ENCODE measurements at regions not wholly inside any gene's neighbourhood (a gene's known extent, or its start where the extent isn't known, plus 50 kb on each side); places are given as distances from the start of the nearest gene placed in this dataset.

- Histone ChIP-seq H3K4me1 (ENCODE audit: control insufficient read depth, insufficient read depth, low read length) (no peaks in the 10 kb centered on the region), H3K4me3 (ENCODE audit: low read depth, low read length) (no peak overlapping the region), H3K36me3 (ENCODE audit: control insufficient read depth in 2 of 2, insufficient read depth in 1 of 2, low read length in 2 of 2) (no peaks in the 10 kb centered on the region), H3K27ac (ENCODE audit: extremely low read depth, low read depth, low read length) (no peak overlapping the region), H3K9me3 (ENCODE audit: control insufficient read depth, insufficient read depth, low read depth, low read length) (no peaks in the 10 kb centered on the region)
- TF ChIP-seq PRDM10 (tag by site-specific recombination; IDR thresholded peaks at IDR 0.05) (peak; percentile 53), REST (tag by site-specific recombination; IDR thresholded peaks at IDR 0.05) (no peak)
- POLR2A ChIA-PET = no interaction called here
- CTCF ChIA-PET = no interaction called here
Measured at GRCh38 chr17:36702636-36703035, 101.3 kb downstream of the MRM1 start.

GRCh38 chr17:36703860-36704266 is 102.5 kb downstream of the MRM1 start:
- POLR2A ChIA-PET = interaction anchor here (0.6 kb wide), 1 partner anchor 10 kb away, joined by 4 read pairs; no protein-coding TSS in a partner anchor
- Histone ChIP-seq H3K27ac (ENCODE audit: extremely low read depth, low read depth, low read length) (no peak overlapping the region), H3K9me3 (ENCODE audit: control insufficient read depth, insufficient read depth, low read depth, low read length) (no peaks in the 10 kb centered on the region)
- TF ChIP-seq ZFHX2 (tag by site-specific recombination; conservative IDR thresholded peaks at IDR 0.05) (peak; percentile 72), RBAK (tag by site-specific recombination; IDR thresholded peaks at IDR 0.05) (no peak), ZBTB17 (tag by site-specific recombination; IDR thresholded peaks at IDR 0.05) (no peak), REST (tag by site-specific recombination; IDR thresholded peaks at IDR 0.05) (peak; percentile 99), ZNF585B (tag by site-specific recombination; IDR thresholded peaks at IDR 0.05) (no peak), KLF10 (tag by site-specific recombination; IDR thresholded peaks at IDR 0.05) (no peak), ZNF514 (tag by site-specific recombination; IDR thresholded peaks at IDR 0.05) (no peak), PBX3 (CRISPR knock-in tag; IDR thresholded peaks at IDR 0.05) (peak; percentile 88; the same call in 1 of the 2 replicates), ZBTB8A (tag by site-specific recombination; IDR thresholded peaks at IDR 0.05) (peak; percentile 57), KLF1 (tag by site-specific recombination; IDR thresholded peaks at IDR 0.05) (peak; percentile 60), ZBTB26 (tag by site-specific recombination; optimal IDR thresholded peaks at IDR 0.05) (peak; percentile 60), ZNF449 (tag by site-specific recombination; IDR thresholded peaks at IDR 0.05) (peak; percentile 91), ZEB2 (tag by site-specific recombination; IDR thresholded peaks at IDR 0.05) (no peak), EGR2 (tag by site-specific recombination; IDR thresholded peaks at IDR 0.05; ENCODE audit: low read depth) (peak; percentile 60), BCL11B (tag by site-specific recombination; IDR thresholded peaks at IDR 0.05; ENCODE audit: low read depth) (no peak), ZNF48 (tag by site-specific recombination; IDR thresholded peaks at IDR 0.05) (no peak)

More at GRCh38 chr17:36703860-36704266, 102.5 kb downstream of the MRM1 start:
- Histone ChIP-seq H3K4me1 (ENCODE audit: control insufficient read depth, insufficient read depth, low read length) (no peaks in the 10 kb centered on the region), H3K36me3 (ENCODE audit: control insufficient read depth in 2 of 2, insufficient read depth in 1 of 2, low read length in 2 of 2) (no peaks in the 10 kb centered on the region), H3K4me3 (ENCODE audit: low read depth, low read length) (no peak overlapping the region)
- CTCF ChIA-PET = no interaction called here

Measured in HEK293 (cell line).